T1000 (cell line): ENCODE measurements at regions not wholly inside any gene's neighbourhood (a gene's known extent, or its start where the extent isn't known, plus 50 kb on each side); places are given as distances from the start of the nearest gene placed in this dataset.
A peak's percentile ranks its signal among the peaks of the same experiment; 100 is the strongest.
"Not testable (repeated sequence)": the region's sequence is repeated elsewhere in the genome, so short reads cannot be mapped to it uniquely, and the experiment has no call there.

Experiments used
- DNase-seq: peaks from one replicate; lab custom pipeline; 2025; ENCODE audit warnings: mixed read lengths; lab: John Stamatoyannopoulos, UW

GRCh38 chr4:29289118-29289517 is 1431.1 kb upstream of the PCDH7 start:
- DNase-seq, result no peak

DNA sequence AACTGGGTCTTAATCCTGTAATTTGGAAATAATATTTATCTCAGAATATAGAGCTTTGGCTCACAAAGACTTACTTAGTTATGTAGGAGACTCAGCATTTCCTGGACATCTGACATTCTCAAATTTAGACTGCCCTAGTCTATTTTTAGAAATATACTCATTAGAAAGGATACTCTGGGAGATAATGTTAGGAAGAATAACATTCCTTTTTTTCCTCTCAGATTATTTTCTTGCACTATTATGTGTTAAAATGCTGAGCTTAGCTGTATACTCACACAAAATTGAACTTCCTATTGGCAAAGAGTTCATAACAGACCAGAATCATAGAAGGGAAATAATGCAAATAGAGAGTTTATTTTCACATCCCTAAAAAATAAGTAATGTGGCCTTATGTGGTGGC is 1424.9 kb upstream of the PCDH7 start:
- no peak for DNase-seq

- DNase-seq, result no peak
These were observed 1415.6 kb upstream of the PCDH7 start for GRCh38 chr4:29304595-29304994.

GRCh38 chr4:29307256-29307655 is 1412.9 kb upstream of the PCDH7 start:
- DNase-seq, result no peak

- no peak for DNase-seq
These were observed 1412.4 kb upstream of the PCDH7 start for GRCh38 chr4:29307755-29308154.

- DNase-seq, result no peak
These were observed 1411.1 kb upstream of the PCDH7 start for GRCh38 chr4:29309050-29309449.

- no peak for DNase-seq
These were observed 1409.9 kb upstream of the PCDH7 start for GRCh38 chr4:29310252-29310651.

GRCh38 chr4:29311247-29311646 is 1408.9 kb upstream of the PCDH7 start:
- no peak for DNase-seq

GRCh38 chr4:29319663-29320340 is 1400.4 kb upstream of the PCDH7 start:
- no peak for DNase-seq

DNA sequence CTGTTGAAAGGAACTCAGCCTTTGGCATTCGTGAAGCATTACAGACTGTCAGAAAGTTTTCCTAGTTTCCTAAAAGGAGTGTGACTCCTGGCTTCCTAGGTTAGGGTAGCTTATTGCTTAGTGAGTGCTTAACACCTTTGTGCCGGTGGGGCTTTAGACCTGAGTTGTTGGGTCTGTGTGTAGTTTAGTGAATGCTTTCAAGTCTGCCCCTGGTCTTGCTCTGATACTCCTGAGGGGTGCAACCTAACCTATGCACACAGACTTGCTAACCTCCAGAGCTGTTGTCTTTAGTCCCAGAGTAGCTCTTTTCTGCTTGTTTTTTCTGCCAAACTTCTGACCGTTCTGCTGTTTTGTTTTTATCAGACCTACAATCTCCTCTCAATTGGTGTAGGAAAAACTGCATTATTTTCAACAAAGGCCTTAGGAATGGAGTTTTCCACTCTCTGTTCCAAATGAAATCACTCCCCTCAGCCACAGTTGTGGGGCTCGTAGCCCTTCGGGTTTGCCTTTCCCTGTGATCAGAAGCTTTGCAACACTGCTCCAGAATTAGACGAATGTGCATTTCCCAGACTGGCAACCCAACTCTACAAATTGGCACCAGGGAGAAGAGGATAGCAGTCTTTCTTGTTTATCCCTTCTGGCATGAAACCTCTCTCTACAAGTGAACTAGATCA is 1399.1 kb upstream of the PCDH7 start:
- DNase-seq, result no peak

- DNase-seq, result no peak
These were observed 1394.2 kb upstream of the PCDH7 start for GRCh38 chr4:29326004-29326403.

DNA sequence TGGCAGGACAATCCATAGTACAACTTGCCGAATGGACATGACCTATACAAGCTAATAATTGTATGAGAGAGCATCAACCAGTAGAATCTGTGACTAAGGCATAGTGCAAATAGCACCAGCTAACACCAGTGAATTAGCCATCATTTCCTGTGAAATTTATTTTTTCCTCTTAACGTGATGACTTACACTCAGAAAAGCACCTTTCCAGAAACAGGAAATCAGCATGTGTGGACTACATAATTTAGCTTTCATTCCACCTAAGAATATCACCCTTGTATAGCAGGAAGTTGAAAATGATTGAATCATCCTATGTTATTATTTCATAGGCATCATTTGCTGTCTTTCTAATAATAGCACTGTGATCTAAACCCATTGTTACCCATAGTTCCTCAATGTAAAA is 1393.4 kb upstream of the PCDH7 start:
- no peak for DNase-seq

DNA sequence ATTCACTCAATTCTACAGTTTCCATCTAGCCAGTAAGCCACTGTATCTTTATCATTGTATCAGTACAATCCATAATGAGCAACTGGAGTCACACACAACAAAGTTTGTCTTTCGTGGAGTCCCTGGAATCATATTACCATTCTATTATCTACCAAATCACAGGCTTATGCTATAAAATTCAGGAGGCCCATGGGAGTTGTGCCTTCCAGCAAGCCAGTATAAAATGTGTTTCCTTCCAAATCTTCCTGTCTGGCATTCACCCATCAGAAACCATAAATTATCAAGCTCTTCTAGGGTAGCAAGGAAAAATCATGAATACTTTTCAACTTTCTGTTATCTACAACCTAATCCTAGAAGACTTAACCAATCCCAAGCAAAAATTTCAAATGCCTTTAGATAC is 1383.3 kb upstream of the PCDH7 start:
- no peak for DNase-seq

DNA sequence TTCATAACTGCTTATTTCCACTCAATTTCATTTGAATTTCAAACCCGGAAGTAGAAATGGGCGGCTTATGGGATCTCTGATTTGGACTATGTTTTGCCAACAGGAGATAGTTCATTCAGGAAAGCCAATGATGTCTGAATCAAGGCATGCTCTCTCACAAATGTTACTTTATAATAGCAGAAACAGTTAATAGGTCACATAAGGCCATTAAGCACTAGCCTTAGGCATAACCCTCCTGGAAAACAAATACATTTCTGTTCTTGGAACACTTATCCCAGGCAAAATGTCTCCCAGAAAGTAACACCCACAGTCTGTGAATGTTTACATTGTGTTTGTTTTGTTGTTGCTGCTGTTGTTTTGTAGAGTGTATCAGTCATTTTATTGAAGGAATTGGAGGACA is 1347.2 kb upstream of the PCDH7 start:
- DNase-seq, result no peak

GRCh38 chr4:29375716-29376115 is 1344.5 kb upstream of the PCDH7 start:
- DNase-seq, result no peak

- not testable (repeated sequence) for DNase-seq
These were observed 1341.9 kb upstream of the PCDH7 start for GRCh38 chr4:29378237-29378636.

DNA sequence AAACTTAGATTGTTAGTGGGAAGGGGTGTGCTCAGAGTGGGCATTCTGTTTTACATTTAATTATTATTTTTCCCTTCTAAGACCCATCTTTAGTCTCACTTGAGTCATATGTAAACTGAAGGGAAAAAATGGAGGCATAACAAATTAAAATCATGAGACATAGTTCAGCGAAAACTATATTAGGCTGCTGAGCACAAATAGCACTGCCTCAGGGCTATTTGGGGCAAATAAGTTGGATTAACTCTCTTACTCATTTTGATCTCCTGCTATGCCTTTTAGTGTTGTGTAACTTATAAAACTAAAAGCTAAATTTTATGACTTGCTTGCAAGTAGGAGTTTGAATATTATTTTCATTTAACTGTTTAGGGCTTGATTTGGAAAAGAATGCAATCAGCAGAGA is 1329.2 kb upstream of the PCDH7 start:
- DNase-seq, result no peak

- no peak for DNase-seq
These were observed 1315.1 kb upstream of the PCDH7 start for GRCh38 chr4:29405116-29405515.

GRCh38 chr4:29415771-29416170 is 1304.4 kb upstream of the PCDH7 start:
- DNase-seq, result no peak

DNA sequence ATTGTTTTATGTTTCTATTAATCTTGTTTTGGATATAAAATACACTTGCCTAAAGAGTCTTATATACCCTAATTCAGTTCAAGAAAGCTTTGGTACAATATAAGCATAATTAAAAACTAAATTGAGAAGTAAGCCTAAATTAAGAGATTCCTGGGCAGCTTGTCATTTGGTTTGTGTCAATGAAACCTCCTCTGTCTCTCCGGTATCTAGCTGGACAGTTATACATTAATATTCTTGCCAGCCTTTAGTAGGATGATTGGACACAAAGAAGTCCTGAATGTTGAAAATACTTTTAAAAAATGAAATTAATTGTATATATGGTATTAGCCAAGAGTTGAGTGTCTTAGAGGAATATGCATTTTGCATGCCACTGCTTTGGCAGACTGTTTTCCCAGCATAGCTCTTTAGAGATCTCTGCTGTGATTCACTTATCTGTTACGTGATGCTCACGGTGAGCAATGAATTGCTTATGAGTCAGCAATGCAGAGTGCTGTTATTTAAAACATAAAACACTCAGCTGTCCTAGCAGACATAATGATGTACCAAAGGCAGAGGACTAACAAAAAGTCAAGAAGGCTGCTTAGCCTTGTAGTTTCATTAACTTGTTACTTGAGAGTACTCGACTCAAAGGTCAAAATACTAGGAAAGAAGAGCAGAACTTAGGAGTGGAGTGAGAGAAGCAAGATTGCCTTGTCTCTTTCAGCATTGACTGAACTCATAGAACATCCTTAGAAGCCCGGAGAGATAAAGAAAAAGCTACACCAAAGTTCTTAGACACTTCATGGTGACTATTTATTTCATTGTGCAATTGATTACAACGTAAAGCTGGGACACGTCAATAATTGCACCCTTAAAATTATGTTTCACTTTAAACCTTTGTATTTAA is 1296.1 kb upstream of the PCDH7 start:
- DNase-seq, result peak; percentile 46

DNA sequence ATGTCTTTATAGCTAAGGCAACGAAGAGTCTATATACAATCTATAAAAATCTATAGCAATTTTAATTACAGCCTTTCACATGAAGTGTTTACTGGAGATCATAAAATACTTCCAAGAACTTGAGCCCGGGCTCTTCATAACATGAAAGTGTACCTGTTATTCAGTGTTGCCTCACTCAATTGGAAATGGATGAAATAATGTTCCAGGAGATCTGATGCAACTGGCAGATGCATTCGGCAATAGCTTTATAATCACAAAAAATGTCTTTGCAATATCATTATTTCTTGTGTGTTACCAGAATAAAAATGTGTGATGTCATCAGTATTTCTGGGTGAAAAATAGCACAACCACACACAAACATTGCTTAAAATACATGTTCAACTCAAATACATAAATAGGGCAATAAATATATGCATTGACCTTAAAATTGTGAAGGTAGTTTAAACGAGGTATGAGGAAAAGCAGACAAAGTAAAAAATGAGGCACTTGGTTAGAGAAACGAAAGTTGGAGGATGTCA is 1266.8 kb upstream of the PCDH7 start:
- no peak for DNase-seq

DNA sequence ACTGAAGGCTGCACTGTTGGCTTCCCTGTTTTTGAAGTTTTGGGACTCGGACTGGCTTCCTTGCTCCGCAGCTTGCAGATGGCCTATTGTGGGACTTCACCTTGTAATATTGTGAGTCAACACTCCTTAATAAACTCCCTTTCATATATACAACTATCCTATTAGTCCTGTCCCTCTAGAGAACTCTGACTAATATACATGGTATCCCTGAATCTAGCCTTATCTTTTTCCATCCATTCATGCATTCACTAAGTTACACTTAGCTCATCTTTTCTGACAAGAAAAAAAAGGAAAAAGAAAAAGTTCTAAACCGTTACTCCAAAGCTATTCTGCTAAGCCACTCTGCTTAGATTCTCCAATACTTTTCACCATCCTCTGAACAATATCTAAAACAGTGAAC is 1260.2 kb upstream of the PCDH7 start:
- DNase-seq, result peak; percentile 36
